ENCODE measurements at regions not wholly inside any gene's neighbourhood (a gene's known extent, or its start where the extent isn't known, plus 50 kb on each side); places are given as distances from the start of the nearest gene placed in this dataset.

DNA sequence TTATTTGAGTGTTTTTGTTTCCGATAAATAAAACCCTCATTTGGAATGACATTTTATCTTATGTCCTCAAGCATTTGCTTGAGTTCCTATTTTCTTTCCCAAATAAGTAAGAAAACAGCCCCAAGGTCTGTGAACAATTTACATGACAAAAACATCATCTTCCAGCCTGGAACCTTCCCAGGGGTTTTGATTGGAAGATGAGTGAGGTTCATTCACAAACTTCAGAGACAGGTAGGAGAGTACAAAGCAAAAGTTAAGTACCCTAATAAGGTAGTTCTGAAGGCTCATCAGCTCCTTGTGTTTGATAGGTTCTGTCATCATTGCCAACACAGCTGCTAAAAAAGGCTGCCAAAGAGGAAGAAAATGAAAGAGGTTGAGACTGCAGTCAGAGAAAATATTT is 772.8 kb downstream of the CDH8 start:
- TF ChIP-seq, protein P1, sequence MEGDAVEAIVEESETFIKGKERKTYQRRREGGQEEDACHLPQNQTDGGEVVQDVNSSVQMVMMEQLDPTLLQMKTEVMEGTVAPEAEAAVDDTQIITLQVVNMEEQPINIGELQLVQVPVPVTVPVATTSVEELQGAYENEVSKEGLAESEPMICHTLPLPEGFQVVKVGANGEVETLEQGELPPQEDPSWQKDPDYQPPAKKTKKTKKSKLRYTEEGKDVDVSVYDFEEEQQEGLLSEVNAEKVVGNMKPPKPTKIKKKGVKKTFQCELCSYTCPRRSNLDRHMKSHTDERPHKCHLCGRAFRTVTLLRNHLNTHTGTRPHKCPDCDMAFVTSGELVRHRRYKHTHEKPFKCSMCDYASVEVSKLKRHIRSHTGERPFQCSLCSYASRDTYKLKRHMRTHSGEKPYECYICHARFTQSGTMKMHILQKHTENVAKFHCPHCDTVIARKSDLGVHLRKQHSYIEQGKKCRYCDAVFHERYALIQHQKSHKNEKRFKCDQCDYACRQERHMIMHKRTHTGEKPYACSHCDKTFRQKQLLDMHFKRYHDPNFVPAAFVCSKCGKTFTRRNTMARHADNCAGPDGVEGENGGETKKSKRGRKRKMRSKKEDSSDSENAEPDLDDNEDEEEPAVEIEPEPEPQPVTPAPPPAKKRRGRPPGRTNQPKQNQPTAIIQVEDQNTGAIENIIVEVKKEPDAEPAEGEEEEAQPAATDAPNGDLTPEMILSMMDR (IDR thresholded peaks at IDR 0.05): no peak
- TF ChIP-seq POLR2A (IDR thresholded peaks at IDR 0.05; ENCODE audit: low read depth): no peak
- no peak for TF ChIP-seq EP300 (IDR thresholded peaks at IDR 0.05)
- TF ChIP-seq POLR2AphosphoS5 (IDR thresholded peaks at IDR 0.05): no peak
